Activated CD8-positive, alpha-beta memory T cell treated with anti-CD3 and anti-CD28 coated beads, Interleukin-2, amount 50 U/mL, for 48 hours (primary cell): ENCODE measurements at regions not wholly inside any gene's neighbourhood (a gene's known extent, or its start where the extent isn't known, plus 50 kb on each side); places are given as distances from the start of the nearest gene placed in this dataset.

Experiments
- DNase-seq: peaks from one replicate; pipeline ENCODE4 v3.0.0-alpha.2; 2020

- DNase-seq, result no peak
Measured at GRCh38 chr15:31557899-31558298, 231.3 kb downstream of the KLF13 start.

- no peak for DNase-seq
Measured at GRCh38 chr15:31558840-31559239, 232.2 kb downstream of the KLF13 start.

GRCh38 chr15:31559786-31560185, 233.2 kb downstream of the KLF13 start:
- DNase-seq, result no peak

GRCh38 chr15:31560643-31561042, 234.0 kb downstream of the KLF13 start:
- DNase-seq, result no peak

- DNase-seq, result no peak
Measured at GRCh38 chr15:31561156-31561555, 234.5 kb downstream of the KLF13 start.

GRCh38 chr15:31563001-31563400, 236.4 kb downstream of the KLF13 start:
- DNase-seq, result no peak

- DNase-seq, result no peak
Measured at GRCh38 chr15:31563421-31563820, 236.8 kb downstream of the KLF13 start.

- no peak for DNase-seq
Measured at GRCh38 chr15:31567861-31568260, 241.2 kb downstream of the KLF13 start.

GRCh38 chr15:31569836-31570235, 243.2 kb downstream of the KLF13 start:
- no peak for DNase-seq

GRCh38 chr15:31570591-31570990, 244.0 kb downstream of the KLF13 start:
- DNase-seq, result no peak

- DNase-seq, result no peak
Measured at GRCh38 chr15:31571676-31572075, 245.0 kb downstream of the KLF13 start.

- no peak for DNase-seq
Measured at GRCh38 chr15:31573759-31574158, 247.1 kb downstream of the KLF13 start.

- DNase-seq, result no peak
Measured at GRCh38 chr15:31574766-31575165, 248.1 kb downstream of the KLF13 start.

- DNase-seq, result no peak
Measured at GRCh38 chr15:31577108-31577507, 250.5 kb downstream of the KLF13 start.

- no peak for DNase-seq
Measured at GRCh38 chr15:31579282-31579681, 252.6 kb downstream of the KLF13 start.

- DNase-seq, result no peak
Measured at GRCh38 chr15:31579976-31580375, 253.3 kb downstream of the KLF13 start.

GRCh38 chr15:31584195-31584594, 257.6 kb downstream of the KLF13 start:
- DNase-seq, result no peak

- no peak for DNase-seq
Measured at GRCh38 chr15:31585240-31585639, 258.6 kb downstream of the KLF13 start.

- no peak for DNase-seq
Measured at GRCh38 chr15:31586841-31587240, 260.2 kb downstream of the KLF13 start.

- DNase-seq, result no peak
Measured at GRCh38 chr15:31587583-31587982, 260.9 kb downstream of the KLF13 start.

- no peak for DNase-seq
Measured at GRCh38 chr15:31590609-31591008, 264.0 kb downstream of the KLF13 start.

GRCh38 chr15:31591908-31592307, 265.3 kb downstream of the KLF13 start:
- no peak for DNase-seq

GRCh38 chr15:31597466-31597865, 270.8 kb downstream of the KLF13 start:
- no peak for DNase-seq

- no peak for DNase-seq
Measured at GRCh38 chr15:31598620-31599019, 272.0 kb downstream of the KLF13 start.

- DNase-seq, result no peak
Measured at GRCh38 chr15:31605467-31605931, 278.9 kb downstream of the KLF13 start.

GRCh38 chr15:31606194-31606669, 279.6 kb downstream of the KLF13 start:
- no peak for DNase-seq
